SU-DHL-6 (cell line): ENCODE measurements at regions not wholly inside any gene's neighbourhood (a gene's known extent, or its start where the extent isn't known, plus 50 kb on each side); places are given as distances from the start of the nearest gene placed in this dataset.

ENCODE experiments used
- EZH2phosphoT487 ChIP-seq: fragments of 200-600 bp; sonication (generic), shearing (Covaris generic); conservative IDR thresholded peaks from 2 replicates; pipeline ENCODE4 v1.6.1; 2018; ENCODE audit warnings: mild to moderate bottlenecking, antibody characterized with exemption, low read length, moderate library complexity, mixed read lengths
- TF ChIP-seq, protein P1 (sequence below): fragments of 200-600 bp; sonication (generic); IDR thresholded peaks from one replicate; pipeline ENCODE4 v1.5.1; 2017; ENCODE audit warnings: antibody characterized with exemption, mild to moderate bottlenecking, low read length, moderate library complexity; ENCODE audit not compliant: insufficient read depth, poor library complexity, severe bottlenecking

DNA sequence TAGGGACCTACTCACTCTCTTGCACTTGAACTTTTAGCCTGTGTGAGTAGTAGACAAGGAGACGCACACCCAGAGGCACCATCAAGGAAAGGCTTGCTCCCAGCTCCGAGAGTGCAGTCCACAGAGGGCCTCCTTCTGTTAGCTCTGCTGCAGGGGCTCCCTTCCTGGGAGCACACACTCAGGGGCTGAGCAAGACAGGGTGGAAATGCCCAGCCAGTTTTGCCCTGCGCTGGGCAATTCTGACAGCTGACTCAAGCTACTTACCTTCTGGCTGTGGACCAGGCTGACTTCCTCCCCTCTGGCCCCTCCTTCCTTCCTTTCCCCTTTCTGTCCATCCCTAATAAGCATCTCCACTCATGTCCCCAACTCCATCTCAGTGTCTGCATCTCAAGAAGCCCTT lies 449.1 kb downstream of the PTPRU start:
- TF ChIP-seq, protein P1, sequence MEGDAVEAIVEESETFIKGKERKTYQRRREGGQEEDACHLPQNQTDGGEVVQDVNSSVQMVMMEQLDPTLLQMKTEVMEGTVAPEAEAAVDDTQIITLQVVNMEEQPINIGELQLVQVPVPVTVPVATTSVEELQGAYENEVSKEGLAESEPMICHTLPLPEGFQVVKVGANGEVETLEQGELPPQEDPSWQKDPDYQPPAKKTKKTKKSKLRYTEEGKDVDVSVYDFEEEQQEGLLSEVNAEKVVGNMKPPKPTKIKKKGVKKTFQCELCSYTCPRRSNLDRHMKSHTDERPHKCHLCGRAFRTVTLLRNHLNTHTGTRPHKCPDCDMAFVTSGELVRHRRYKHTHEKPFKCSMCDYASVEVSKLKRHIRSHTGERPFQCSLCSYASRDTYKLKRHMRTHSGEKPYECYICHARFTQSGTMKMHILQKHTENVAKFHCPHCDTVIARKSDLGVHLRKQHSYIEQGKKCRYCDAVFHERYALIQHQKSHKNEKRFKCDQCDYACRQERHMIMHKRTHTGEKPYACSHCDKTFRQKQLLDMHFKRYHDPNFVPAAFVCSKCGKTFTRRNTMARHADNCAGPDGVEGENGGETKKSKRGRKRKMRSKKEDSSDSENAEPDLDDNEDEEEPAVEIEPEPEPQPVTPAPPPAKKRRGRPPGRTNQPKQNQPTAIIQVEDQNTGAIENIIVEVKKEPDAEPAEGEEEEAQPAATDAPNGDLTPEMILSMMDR: no peak
- no peak for TF ChIP-seq EZH2phosphoT487
